Left hindlimb (tissue), 1 donor: ENCODE measurements at regions not wholly inside any gene's neighbourhood (a gene's known extent, or its start where the extent isn't known, plus 50 kb on each side); places are given as distances from the start of the nearest gene placed in this dataset.
"Not testable (repeated sequence)": the region's sequence is repeated elsewhere in the genome, so short reads cannot be mapped to it uniquely, and the experiment has no call there.

Experiments used
- DNase-seq: peaks from one replicate; pipeline ENCODE4 v3.0.0-alpha.2; 2018

DNA sequence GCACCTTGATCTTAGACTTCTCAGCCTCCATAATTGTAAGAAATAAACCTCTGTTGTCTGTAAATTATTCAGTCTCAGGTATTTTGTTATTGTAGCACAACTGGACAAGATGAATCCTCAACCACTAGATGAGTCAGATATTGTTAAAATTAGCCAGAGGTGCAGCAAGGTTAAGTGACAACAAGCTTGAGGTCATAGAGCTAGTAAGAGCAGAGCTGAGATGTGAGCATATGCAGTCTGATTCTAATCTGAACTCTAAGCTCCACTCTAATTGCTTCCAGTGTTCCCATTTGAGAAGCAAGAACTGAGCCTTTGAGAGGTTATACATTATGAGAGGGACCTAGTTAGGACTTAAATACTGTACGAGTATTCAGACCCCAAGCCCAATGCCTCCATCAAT, 93.1 kb downstream of the FZD1 start:
- DNase-seq, result no peak

- no peak for DNase-seq
Measured at GRCh38 chr7:91357901-91358300, 93.7 kb downstream of the FZD1 start.

- DNase-seq, result no peak
Measured at GRCh38 chr7:91358303-91358702, 94.1 kb downstream of the FZD1 start.

GRCh38 chr7:91365097-91365496, 100.9 kb downstream of the FZD1 start:
- DNase-seq, result not testable (repeated sequence)

- no peak for DNase-seq
Measured at GRCh38 chr7:91366091-91366490, 101.9 kb downstream of the FZD1 start.

- no peak for DNase-seq
Measured at GRCh38 chr7:91367812-91368578, 103.8 kb downstream of the FZD1 start.

DNA sequence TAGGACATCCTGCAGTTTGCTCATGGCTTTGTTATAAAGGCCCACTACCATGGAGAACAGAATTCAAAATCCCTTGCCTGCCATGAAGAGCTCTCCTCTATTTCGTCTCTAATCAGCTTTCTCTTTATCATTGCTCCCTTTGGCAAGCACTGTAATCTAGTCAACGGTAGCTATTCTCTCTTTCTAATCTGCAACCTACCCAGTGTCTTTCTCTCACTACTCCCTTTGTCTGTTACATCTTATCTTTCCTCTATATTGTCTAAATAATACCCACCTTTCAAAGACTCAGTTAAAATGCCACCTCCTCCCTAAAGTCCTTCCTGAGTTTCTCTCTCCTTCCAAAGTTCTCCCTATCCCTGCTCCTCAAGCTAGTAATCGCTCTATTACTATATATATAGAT, 108.1 kb downstream of the FZD1 start:
- no peak for DNase-seq

GRCh38 chr7:91373111-91373800, 109.0 kb downstream of the FZD1 start:
- DNase-seq, result no peak

DNA sequence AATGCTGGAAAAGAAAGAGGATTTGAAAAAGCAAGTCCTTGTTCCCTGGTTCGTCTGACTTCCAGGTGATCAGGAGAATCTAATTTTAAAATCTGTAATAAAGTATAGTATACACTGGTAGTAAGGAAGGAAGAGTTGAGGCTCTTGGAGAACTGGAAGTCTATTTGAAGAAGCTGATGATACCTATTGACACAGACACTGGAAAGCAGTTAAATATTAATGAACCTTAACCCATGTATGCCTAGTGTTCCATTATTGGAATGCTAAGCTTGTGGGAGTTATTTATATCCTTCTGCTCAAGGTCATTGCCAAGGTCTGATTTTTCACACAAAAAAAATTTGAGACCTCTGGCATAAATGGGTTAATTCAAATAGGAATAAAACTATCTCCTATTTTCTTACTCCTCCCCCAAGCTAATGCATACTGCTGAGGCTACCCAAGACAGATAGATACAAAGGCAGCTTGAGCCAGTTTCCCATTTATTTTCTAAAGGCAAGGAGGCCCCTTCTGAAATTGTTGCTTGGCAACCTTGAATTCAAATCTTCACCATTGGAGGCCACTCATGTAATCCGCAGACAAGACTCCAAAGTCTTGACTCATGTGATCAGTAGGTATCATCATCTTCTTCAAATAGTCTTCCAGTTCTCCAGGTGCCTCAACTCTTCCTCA, 110.2 kb downstream of the FZD1 start:
- DNase-seq, result no peak

GRCh38 chr7:91375378-91375777, 111.1 kb downstream of the FZD1 start:
- no peak for DNase-seq

DNA sequence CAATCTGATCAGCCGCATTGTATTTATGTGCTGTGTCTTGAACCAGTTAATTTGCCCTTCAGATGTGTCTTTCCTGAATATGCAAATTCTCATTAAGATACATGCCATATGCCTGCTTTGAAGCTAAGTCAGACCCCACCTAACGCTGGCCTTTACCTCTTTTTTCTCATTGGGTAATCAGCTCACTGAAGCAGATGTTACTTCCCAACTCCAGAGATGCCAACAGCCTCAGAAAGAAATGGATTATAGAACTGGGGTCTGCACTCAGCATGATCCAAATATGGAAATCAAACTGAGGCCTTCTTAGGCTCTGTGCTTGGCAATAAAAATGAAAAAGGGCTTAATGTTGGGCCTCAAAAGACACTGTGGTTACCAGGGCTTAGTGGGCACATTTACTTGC, 113.9 kb downstream of the FZD1 start:
- no peak for DNase-seq

DNA sequence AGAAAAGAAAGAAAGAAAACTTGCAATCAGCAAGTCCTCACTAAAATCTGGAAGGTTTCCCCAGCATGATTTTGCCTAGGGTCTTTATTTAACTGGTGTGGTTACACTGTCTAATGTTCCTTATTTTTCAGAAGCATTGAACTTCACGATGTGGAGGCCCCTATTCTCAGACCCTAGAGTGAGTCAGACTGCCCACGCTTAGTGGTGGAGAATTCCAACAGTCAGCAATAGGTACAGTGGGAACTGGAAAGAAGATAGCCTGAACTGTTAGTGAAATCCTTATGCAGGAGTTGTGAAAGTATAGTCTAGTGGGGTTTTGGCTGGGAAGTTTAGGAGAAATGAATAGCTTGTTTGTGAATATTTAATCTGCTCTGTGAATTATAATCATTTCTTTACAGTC, 115.0 kb downstream of the FZD1 start:
- DNase-seq, result peak; percentile 29

GRCh38 chr7:91379991-91380390, 115.8 kb downstream of the FZD1 start:
- DNase-seq, result no peak

GRCh38 chr7:91383053-91383904, 119.0 kb downstream of the FZD1 start:
- DNase-seq, result no peak

DNA sequence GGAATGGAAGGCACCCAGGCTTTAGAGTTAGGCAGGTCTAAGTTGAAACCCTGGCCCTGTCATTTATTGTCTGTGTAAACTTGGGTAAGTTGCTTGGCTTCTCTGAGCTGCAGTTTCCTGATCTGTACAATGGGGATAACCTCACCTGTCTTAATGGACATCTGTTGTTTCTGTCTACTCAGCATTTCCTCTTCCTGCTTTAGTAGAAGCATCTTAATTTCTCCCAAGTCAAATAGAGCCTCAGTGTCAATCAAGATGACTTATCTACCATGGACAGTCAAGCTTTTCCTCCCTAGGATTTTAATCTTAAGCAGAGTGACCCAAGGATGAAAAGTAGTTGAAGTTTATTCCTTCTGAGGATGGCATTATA, 119.7 kb downstream of the FZD1 start:
- DNase-seq, result no peak

DNA sequence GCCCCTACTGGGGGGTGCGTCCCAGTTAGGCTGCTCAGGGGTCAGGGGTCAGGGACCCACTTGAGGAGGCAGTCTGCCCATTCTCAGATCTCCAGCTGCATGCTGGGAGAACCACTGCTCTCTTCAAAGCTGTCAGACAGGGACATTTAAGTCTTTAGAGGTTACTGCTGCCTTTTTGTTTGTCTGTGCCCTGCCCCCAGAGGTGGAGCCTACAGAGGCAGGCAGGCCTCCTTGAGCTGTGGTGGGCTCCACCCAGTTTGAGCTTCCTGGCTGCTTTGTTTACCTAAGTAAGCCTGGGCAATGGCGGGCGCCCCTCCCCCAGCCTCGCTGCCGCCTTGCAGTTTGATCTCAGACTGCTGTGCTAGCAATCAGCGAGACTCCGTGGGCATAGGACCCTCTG, 130.5 kb downstream of the FZD1 start:
- not testable (repeated sequence) for DNase-seq

DNA sequence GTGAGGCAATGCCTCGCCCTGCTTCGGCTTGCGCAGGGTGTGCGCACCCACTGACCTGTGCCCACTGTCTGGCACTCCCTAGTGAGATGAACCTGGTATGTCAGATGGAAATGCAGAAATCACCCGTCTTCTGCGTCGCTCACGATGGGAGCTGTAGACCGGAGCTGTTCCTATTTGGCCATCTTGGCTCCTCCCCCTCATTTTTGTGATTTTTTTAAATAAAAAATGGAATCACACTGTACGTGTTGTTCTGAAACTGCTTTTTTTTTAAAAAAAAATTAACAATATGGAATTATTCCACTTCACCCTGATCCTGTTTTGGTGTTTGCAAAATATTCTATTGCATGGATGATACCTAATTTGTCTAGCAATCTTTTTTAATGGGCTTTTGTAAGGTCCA, 131.1 kb downstream of the FZD1 start:
- not testable (repeated sequence) for DNase-seq

DNA sequence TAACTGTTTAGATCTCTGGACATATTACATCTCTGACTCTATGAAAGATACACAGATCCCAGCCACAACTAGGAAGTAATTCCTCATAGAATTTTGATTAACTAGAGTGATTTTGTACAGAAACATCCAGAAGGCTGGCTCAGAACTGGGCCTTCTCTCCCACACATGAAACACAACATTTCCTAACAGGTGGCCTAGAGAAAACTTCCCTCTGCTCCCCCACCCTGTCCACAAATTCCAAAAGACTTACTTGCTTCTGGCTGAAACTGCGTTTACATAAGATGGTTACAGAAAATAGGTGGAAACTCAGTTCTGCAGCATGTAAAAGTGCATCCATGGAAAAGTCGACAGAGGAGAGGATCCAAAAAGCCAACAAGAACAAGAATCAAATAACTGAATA, 132.9 kb downstream of the FZD1 start:
- DNase-seq, result no peak

DNA sequence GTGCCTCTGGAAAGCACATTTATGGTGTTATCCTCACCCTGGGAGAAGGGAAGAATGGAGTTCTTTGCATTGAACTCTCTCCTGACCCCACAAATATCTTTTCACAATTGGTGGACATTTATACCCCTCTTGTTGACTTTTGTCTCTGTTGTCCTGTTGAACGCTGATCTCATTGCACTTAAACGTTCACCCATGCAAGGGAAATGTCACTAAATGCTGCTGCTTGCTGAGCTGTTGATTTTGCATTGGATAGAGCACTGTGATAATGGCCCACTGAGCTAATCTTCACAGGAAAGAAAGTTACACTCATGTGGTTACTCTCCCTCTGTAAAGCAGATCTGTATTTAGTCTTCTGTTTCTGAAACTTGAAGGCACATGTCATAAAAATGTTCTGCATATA, 133.4 kb downstream of the FZD1 start:
- DNase-seq, result no peak

GRCh38 chr7:91398341-91398740, 134.1 kb downstream of the FZD1 start:
- DNase-seq, result no peak

GRCh38 chr7:91405092-91405788, 141.0 kb downstream of the FZD1 start:
- no peak for DNase-seq

- DNase-seq, result not testable (repeated sequence)
Measured at GRCh38 chr7:91405873-91406272, 141.6 kb downstream of the FZD1 start.
